AG09319 (cell line): ENCODE measurements at regions not wholly inside any gene's neighbourhood (a gene's known extent, or its start where the extent isn't known, plus 50 kb on each side); places are given as distances from the start of the nearest gene placed in this dataset.
"Not testable (repeated sequence)": the region's sequence is repeated elsewhere in the genome, so short reads cannot be mapped to it uniquely, and the experiment has no call there.

Source experiments
- DNase-seq: peaks from one replicate; pipeline ENCODE4 v3.0.0-alpha.2; 2010; ENCODE audit warnings: low read depth; ENCODE audit errors: extremely low read depth
- TF ChIP-seq, protein P1 (sequence below): IDR thresholded peaks from 2 replicates; pipeline ENCODE4 v1.5.1; 2011; ENCODE audit warnings: low read depth, mild to moderate bottlenecking, inconsistent platforms, low read length, moderate library complexity

DNA sequence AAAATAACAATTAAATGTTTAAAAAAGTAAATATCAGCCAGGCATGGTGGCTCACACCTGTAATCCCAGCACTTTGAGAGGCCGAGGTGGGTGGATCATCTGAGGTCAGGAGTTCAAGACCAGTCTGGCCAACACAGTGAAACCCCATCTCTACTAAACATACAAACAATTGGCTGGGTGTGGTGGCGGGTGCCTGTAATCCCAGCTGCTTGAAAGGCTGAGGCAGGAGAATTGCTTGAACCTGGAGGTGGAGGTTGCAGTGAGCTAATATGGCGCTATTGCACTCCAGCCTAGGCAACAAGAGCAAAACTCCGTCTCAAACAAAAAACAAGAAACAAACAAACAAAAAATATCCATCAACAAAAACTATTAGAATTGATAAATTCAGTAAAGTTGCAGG, 77.5 kb downstream of the SNX5 start:
- not testable (repeated sequence) for DNase-seq

DNA sequence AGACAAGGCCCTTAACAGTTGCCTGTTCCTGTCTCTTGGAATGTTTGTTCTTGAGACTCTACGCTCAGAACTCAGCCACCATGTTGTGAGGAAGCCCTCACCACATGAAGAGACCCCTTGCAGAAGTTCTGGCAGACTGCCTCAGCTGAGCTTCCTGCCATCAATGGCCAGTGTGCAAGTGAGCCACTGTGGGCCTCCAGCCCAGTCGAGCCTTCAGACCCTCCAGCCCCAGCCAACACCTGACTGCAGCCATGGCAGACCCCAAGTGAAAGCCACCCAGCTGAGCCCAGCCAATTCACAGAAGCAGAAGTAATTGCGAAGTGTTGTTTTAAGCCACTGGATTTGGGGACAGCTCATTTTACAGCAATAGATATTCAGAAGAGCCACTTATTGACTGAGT, 78.3 kb downstream of the SNX5 start:
- DNase-seq: no peak
- TF ChIP-seq, protein P1, sequence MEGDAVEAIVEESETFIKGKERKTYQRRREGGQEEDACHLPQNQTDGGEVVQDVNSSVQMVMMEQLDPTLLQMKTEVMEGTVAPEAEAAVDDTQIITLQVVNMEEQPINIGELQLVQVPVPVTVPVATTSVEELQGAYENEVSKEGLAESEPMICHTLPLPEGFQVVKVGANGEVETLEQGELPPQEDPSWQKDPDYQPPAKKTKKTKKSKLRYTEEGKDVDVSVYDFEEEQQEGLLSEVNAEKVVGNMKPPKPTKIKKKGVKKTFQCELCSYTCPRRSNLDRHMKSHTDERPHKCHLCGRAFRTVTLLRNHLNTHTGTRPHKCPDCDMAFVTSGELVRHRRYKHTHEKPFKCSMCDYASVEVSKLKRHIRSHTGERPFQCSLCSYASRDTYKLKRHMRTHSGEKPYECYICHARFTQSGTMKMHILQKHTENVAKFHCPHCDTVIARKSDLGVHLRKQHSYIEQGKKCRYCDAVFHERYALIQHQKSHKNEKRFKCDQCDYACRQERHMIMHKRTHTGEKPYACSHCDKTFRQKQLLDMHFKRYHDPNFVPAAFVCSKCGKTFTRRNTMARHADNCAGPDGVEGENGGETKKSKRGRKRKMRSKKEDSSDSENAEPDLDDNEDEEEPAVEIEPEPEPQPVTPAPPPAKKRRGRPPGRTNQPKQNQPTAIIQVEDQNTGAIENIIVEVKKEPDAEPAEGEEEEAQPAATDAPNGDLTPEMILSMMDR: no peak

DNA sequence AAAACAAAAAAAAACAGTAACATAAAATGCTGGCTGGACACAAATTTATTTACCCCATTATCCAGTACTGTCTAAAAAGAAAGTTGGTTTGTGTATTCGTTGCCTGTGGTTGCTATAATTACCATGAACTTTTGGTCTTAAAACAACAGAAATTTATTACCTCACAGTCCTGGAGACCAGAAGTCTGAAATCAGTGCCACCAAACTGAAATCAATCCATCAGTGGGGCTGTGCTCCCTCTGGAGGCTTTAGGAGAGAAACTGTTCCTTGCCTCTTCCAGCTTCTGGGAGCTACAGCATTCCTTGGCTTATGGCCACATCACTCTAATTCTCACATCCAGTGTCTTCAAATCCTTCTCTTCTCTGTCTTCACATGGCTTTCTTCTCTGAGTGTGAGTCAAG, 79.4 kb downstream of the SNX5 start:
- TF ChIP-seq, protein P1: peak; percentile 20
- no peak for DNase-seq

DNA sequence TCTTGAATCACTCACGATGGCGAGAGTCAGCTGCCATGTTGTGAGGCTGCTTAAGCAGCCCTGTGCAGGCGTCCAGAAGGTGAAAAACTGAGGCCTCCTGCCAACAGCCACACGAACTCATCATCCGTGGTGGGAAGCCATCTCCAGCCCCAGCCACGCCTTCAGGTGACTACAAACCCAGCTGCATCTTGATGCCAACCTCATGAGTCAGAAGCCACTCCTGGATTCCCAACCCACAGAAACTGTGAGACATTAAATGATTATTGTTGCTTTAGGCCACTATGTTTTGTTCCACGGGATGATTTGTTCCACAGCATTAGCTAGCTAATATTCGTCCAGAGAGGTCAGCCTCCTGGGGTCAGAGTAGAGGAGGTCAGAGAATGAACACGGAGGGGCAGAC, 80.5 kb downstream of the SNX5 start:
- TF ChIP-seq, protein P1: no peak
- no peak for DNase-seq

DNA sequence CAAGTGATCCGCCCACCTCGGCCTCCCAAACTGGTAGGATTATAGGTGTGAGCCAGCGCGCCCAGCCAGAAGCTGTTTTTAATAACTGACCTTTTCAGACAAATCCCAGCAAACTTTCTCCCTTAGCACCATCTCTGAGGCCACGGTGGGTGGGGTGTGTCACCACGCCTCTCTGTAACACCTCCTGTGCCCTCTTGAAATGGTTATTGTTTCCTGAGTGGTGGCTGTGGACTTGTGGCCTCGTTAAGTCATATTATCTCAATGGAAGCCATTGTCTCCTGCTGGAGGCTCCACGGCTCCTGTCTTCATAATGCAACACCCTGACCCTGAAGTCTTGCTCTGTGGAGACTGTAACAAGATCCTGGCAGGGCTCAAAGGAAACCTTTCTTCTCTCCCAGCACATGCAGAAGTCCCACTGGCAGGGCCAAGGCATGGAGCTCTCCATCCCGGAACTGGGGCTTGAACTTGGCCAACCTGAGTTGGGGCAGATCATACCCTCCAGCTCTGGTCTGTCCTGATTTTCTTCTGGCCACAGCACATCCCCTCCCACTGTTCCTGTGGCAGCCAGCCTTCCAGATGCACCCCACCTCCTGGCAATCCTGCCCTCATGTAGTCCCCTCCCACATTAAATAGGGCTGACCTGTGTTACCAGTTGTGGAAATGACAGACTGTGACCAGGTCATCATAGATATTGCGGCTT, 81.1 kb downstream of the SNX5 start:
- DNase-seq: no peak
- TF ChIP-seq, protein P1: no peak

DNA sequence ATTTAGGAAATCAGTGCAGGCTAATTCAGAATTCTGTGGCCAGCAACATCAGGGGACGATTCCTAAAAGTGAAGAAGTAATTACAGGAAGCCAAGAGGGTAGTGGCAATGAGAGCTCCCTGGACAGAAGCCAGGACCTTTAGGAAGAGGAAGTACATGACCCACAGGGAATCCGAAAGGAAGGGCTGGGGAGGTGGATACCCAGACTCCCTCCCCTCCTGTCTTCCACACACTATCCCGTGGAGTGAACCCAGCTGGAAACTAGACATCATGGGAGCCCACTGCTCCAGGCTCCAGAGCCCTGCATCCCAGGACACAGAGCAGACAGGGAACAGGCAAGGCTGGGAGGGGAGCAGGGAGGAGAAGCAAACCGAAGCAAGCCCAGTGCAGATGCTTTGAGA, 83.0 kb downstream of the SNX5 start:
- DNase-seq: no peak
- TF ChIP-seq, protein P1: no peak

DNA sequence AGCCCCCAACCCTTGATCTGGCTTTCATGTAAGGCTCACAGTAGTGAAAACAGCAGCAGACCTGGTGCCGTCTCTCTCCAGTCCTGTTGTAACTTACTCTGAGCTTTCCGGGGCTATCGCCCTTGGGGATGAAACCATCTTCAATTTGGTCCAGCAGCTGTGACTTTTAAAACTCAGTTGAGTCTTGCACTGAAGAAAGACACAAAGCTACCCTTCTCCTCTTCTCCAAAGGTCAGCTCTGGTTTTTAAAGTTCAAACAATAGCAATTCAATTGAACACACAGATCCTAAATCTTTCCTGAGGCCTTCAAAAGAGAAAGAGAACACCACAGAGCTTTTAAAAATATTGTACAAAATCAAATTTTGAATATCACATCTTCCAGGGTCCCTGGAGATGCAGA, 83.5 kb downstream of the SNX5 start:
- TF ChIP-seq, protein P1: no peak

More for the DNA sequence above, 83.5 kb downstream of the SNX5 start:
- DNase-seq: no peak
